CD4-positive, alpha-beta T cell treated with Interleukin-2 at 100 ng/mL for 4 hours (primary cell): ENCODE measurements at regions not wholly inside any gene's neighbourhood (a gene's known extent, or its start where the extent isn't known, plus 50 kb on each side); places are given as distances from the start of the nearest gene placed in this dataset.

Source experiments
- DNase-seq: peaks from one replicate; pipeline ENCODE4 v3.0.0-alpha.2; 2020; ENCODE audit warnings: low spot score

- no peak for DNase-seq
Measured at GRCh38 chr6:1153696-1154245, 158.1 kb upstream of the FOXQ1 start.

GRCh38 chr6:1146500-1146899, 165.4 kb upstream of the FOXQ1 start:
- DNase-seq, result no peak

- DNase-seq, result no peak
Measured at GRCh38 chr6:1145768-1146218, 166.1 kb upstream of the FOXQ1 start.

GRCh38 chr6:1144842-1145767, 166.8 kb upstream of the FOXQ1 start:
- DNase-seq, result no peak

GRCh38 chr6:1143655-1144054, 168.2 kb upstream of the FOXQ1 start:
- DNase-seq, result no peak

GRCh38 chr6:1139155-1139890, 172.6 kb upstream of the FOXQ1 start:
- no peak for DNase-seq

GRCh38 chr6:1137849-1138248, 174.0 kb upstream of the FOXQ1 start:
- DNase-seq, result no peak

GRCh38 chr6:1136827-1137226, 175.1 kb upstream of the FOXQ1 start:
- DNase-seq, result no peak

GRCh38 chr6:1136415-1136774, 175.5 kb upstream of the FOXQ1 start:
- no peak for DNase-seq

GRCh38 chr6:1135726-1136414, 176.0 kb upstream of the FOXQ1 start:
- no peak for DNase-seq

GRCh38 chr6:1131285-1132079, 180.4 kb upstream of the FOXQ1 start:
- DNase-seq, result no peak

GRCh38 chr6:1130709-1131108, 181.2 kb upstream of the FOXQ1 start:
- no peak for DNase-seq

GRCh38 chr6:1129131-1129530, 182.8 kb upstream of the FOXQ1 start:
- DNase-seq, result no peak

GRCh38 chr6:1127597-1128288, 184.2 kb upstream of the FOXQ1 start:
- no peak for DNase-seq

GRCh38 chr6:1127129-1127528, 184.8 kb upstream of the FOXQ1 start:
- DNase-seq, result no peak

GRCh38 chr6:1126036-1126435, 185.9 kb upstream of the FOXQ1 start:
- no peak for DNase-seq

- DNase-seq, result no peak
Measured at GRCh38 chr6:1125297-1125696, 186.6 kb upstream of the FOXQ1 start.

- no peak for DNase-seq
Measured at GRCh38 chr6:1124885-1125284, 187.0 kb upstream of the FOXQ1 start.

GRCh38 chr6:1123386-1124375, 188.2 kb upstream of the FOXQ1 start:
- DNase-seq, result no peak

- no peak for DNase-seq
Measured at GRCh38 chr6:1122083-1122482, 189.8 kb upstream of the FOXQ1 start.
